Activated CD8-positive, alpha-beta memory T cell treated with anti-CD3 and anti-CD28 coated beads, Interleukin-2, amount 50 U/mL, for 4 hours (primary cell): ENCODE measurements at regions not wholly inside any gene's neighbourhood (a gene's known extent, or its start where the extent isn't known, plus 50 kb on each side); places are given as distances from the start of the nearest gene placed in this dataset.
"Not testable (repeated sequence)": the region's sequence is repeated elsewhere in the genome, so short reads cannot be mapped to it uniquely, and the experiment has no call there.

Experiments used
- DNase-seq: peaks from one replicate; pipeline ENCODE4 v3.0.0-alpha.2; 2020

DNA sequence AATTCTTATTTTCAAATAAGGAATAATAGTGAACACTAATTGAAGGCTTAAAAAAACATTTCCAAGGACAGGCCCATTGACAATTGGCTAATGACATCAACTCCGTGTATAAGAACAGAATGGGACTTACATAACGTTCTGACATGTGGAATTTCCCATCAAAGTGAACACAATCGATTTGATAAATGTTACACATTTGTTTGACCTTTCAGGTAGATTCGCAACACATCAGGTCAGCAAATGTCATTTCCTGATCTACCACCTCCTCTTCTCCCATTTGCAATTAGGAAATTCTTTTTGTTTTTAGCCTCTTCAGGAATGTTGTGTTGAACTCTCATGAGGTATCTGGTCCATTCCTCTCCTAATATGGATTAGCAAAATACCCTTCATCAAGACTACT lies 292.9 kb upstream of the SLC14A2 start:
- no peak for DNase-seq

DNA sequence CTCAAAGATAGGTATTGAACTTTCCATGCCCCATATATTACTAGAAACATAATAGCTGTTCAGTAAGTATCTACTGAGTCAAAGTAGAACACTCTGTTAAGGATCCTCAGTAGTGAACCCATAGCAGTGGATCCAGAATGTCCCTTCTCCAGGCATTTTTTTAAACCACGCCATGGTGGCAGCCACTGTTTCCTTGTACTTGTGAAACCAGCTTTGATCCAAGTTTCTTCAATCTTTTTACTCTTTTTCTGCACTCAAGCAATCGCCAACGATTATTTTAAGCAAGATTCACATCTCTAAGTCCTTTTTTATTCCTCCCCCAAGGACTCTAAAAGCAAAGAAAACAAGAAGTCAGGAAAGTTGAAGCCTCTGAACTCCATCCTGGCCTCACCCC lies 291.2 kb upstream of the SLC14A2 start:
- DNase-seq, result no peak

DNA sequence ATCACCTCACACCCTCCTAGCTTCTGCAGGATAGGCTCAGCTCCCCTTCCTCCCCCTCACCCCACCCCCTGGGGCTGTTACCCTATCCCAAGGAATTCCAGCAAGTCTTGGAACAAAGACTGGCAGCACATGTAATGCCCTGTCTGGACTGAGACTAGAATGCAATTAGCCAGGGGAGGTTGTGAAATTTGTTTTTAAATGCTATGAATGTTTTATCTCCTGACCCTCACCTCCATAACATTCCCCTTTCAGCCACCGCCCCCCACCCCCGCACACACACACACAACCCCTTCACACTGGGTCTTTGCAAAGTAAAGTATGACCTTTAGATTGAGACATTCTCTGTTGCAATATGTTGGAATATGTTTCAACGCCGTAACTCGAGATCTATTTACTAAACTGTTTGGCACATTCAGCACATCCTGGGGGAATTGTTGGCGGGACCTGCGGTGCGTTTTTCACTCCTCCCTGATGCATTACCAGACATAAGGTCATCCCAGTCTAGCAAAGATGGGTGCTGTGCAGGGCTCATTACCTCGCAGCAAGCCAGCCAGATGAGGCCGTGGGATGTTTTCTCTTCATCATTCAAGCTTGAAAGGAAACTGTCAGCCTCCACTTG lies 290.7 kb upstream of the SLC14A2 start:
- DNase-seq, result no peak

DNA sequence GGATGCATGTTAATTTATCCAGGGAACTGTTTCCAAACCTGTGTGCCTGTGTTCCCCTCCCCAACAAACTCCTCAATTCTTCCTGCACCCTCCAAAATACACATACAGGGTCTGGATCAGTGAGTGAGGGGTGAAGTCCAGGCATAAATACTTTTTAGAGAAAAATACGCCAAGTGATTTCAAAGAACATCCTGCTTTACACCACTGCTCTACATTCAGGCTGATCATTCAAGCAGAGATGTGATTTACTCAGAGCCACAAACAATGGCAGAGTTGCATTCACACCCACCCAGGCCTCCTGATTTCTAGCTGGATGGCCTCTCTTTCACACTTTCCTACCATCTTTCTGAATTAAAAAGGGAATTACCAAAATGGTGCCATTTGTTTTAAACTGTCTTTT lies 289.5 kb upstream of the SLC14A2 start:
- no peak for DNase-seq

DNA sequence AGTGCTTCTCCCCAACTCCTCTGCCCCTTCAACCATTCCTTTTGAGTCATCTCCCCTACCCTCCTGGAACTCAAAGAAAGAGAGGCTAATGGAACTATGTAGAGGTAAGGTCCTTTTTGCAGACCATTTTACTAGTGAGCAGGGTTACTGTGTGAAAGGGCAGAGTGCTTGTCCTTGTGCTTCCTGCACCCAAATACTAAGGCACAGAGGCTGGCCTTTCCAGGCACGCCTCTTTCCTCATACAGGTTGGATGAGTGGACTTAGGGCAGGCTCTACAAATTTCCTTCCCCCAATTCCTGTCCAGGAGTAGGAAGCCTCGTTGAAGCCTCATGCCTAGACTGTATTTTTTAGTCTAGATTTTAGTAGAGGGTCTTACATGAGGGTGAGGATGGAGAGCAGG lies 288.8 kb upstream of the SLC14A2 start:
- DNase-seq, result no peak

DNA sequence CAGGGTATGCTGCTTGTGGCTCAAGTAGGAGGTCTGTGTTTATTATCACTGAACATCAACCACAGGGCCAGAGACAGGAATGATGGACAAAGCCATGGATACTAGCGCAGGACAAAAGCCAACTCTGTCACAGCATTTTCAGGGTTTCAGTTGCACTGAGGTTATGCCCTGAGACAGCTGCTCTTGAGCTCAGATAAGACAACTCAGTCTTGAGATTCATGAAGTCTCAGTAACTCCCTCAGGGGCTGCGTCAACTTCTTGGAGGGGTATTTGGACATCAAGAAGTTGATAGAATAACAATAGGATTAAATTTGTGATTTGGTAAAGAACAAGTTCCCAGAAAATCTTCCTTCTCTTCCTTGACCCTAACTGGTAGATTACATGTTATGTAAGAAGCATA lies 287.0 kb upstream of the SLC14A2 start:
- DNase-seq, result no peak

DNA sequence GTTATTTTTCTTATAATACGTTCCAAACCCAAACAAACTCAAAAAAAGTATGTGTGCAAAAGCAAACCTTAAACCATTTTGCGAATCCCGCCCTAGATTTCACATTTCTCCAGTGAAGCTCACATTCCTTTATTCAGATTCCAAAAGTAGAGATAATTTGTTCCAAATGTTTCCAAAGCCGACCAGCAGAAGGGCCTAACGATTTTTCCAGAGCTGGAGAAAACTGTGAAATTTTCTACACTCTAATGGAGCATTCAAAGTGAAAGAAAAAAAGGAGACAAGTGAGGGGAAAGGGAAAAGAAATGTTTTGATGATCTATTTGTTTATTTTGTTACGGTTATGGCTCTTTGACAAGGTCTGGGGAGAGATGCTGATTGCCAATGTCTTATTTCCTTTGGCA lies 286.5 kb upstream of the SLC14A2 start:
- no peak for DNase-seq

DNA sequence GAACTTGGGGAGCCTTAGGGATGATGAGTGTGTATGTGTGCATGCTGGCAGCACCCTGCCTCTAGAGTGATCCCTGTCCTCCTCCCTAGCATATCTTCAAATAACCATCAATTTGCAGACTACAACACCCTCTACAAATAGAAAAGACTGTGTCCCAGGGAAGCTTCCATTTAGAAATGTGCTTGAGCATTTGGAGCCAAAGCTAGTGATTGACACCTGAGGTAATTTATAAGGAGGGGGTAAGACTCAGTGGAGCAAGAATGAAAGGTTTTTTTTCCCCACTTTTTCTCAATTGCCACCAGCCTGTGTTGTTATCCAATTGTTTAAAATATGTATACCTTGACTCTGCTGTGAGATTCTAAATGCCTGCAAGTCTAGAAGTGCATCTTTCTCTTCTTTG lies 286.0 kb upstream of the SLC14A2 start:
- no peak for DNase-seq

DNA sequence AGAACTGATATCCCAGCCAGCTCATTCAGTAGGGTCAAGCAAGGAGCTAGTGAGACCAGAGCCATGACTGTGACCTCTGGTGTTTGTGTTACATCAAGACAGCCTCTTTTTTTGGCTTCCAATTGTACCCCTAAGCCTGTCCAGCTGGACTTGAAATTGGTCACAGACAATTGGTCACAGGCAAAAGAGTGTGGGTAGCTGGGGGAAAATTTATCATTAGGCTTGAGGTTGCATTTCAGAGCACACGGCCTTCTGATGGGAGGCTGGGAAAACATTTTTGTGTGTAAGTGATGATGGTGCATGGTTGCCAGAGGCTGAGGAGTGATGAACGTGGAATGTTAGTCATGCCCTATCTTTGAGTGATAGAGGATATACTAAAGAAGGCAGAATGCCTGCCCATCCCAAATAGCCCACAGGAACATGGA lies 285.1 kb upstream of the SLC14A2 start:
- DNase-seq, result no peak

DNA sequence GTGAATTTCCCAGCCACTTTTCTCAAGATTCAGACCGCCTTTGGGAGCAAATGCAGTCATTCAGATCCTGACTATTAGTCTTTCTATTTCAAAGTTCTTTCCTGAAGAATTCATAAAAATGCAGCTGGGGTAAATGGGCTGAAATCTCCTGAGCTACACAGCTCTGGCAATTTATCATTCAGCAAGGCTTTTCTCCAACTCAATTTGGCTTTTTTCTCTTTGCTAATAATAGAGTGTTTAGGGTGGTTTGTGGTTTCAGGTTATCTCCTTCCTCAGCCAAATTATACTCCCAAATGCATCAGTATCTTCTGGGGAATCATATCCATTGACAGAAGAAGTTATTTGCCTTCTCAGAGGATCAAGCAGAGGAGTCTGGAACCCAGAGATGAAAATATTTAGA lies 282.4 kb upstream of the SLC14A2 start:
- DNase-seq, result no peak

DNA sequence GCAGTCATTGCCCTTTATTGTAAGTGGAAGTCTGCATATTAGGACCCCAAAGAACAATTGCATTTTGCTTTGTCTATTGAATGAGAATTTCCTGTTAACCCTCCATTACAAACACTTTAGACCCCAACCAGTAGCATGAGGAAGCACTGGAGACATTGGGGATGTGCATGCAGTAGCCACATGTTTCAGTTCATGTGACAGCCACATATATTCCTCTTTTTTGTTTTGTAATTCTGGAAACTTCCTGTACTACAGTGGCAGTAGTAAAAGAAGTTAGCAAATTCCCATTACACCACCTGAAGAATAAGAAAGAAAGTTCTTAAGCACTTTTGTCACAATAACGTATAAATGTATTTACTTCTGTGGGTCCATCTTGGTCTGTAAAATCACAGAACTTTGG lies 281.1 kb upstream of the SLC14A2 start:
- no peak for DNase-seq

DNA sequence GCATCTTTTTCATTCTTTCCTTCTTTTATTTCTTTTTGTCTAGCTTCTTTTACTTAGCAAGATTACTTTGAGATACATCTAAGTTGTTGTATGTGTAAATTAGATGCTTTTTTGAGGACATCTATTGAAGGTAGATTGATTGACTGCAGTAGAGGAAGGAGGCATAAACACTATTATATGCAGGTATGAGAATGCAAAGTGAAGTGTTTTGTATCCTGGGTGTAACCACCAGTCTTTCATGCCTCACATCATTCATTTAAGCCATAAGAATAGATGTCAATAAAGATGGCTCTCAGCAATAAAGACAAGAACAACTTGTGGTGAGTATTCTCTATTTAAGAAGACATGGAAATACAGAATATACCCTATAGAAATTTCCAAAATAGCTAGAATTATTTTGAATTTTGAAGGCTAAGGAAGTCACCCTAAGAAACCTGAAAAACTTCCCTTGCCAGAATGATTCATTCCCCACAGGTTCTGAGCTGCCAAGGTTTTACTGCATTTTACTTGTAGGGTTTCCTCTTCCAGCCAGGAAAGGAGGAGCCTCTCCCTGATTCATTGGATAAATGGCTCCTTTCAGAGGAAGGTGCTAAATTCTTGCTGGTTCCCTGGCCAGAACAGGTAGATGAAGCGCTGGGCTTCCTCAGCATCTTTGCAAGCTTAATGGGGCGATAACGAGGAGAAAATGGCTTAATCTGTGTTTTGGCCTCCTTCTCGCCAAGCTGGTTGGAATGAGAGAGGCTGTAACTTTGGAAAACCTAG lies 279.8 kb upstream of the SLC14A2 start:
- no peak for DNase-seq

DNA sequence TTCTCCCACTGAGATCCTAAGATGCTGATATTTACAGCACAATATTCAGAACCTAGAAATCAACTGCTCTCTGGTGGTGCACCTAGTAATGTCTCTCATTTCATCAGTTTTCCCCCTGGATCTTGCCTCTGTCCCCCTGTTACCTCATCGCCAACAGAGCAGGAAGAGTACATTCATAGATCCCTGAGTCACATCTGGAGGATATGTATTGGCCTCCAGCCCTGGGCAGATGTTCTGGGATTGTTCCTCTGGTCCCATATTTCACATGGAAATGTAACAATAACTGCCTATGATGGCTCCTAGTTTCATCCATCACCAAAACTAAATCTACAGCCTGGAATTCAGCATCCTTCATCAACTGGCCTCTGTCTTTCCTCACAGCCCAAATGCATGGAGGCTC lies 278.8 kb upstream of the SLC14A2 start:
- DNase-seq, result no peak

DNA sequence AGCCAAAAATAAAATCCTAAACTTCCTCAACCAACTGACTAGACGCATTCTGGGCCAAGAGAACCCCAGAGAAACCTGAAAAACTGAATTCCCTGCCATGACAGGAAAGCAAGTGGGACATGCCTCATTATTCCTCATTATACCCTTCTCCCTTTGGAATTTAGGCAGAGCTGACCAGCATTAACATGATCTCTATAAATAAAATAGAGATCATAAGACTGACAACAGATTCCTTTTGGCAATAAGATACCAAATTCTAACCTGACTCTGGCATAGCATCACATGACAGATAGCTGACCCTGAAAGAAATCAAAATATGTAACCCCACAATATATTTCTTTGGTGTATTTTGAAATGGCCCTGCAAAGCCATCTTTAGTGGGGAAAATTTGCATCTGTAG lies 277.8 kb upstream of the SLC14A2 start:
- DNase-seq, result no peak

DNA sequence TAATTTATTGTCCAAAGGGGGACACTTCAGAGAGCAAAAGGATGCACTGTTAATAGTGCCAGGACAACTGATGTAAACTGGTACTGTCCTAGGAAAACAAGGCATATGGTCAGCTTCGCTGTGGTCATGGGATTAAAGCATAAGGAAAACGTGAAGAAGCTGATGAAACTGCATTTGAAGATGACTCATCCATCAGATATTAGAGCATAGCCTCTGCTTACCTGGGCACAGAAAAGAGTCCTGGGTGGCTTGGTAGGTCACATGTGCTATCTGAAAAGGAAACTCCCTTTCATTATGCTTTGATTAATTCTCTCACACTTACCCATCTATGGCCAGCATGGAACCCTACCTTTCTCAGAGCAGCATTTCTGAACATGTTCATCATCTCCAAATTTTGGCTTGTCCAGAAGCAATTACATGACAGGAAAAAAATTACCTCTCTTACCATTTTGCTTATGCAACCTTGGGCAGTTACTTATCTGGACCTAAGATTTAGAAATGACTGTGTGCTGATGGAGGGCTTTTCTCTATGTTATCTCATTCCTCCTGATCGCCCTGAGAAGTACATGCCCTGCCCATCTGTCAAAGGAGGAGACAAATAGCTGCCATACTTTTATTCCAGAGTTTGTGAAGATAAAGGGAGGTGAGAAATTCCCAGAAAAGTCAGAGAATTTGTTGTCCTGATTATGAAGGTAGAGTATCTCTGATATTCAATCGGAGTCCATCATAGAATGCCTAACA lies 275.3 kb upstream of the SLC14A2 start:
- no peak for DNase-seq

DNA sequence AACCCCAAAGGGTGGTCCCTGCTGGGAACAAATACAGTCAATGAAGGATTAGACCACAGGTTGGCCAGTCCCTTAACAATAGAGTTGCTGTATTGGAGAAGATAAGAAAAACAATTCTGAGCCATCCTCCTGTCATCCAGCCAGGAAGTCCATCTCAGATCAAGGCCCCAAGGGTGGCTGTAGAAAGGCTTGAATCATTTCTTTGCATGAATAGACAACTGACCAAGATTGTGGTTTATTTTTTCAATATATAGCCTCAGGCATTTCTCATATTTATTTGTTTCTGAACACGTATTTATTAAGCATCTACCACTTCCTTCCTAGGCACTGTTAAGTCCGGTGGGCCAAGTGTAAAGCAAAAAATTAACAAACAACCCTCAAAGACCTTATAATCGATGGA lies 274.4 kb upstream of the SLC14A2 start:
- DNase-seq, result no peak

DNA sequence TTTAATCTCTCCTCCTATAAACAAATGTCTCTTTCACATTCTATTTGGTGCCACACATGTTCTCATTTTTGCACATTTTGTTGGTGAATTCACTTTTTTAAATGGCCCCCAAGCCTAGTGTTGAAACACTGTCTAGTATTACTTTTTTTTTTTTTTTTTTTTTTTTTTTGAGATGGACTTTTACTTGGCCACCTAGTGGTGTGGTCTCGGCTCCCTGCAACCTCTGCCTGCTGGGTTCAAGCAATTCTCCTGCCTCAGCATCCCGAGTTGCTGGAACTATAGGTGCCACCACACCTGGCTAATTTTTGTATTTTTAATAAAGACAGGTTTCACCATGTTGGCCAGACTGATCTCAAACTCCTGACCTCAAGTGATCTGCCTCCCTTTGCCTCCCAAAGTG lies 273.8 kb upstream of the SLC14A2 start:
- no peak for DNase-seq

DNA sequence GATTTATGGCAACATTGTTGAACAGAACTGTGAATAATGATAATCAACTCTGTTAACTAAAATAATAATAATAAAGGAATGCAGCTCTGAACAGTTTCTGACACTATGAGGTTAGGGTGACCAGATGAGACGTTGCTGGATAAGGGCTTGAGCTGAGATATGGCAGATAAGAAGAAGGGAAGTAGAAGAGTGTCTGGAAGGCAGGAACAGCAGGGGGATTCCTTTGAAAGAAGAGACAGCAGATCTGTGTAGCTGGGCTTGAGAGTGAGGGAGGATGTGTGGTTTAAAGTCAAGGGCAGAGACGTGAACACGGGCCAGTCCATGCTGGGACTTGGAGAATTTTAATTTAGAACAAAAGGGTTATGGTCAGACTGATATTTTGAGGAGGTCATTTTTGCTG lies 273.1 kb upstream of the SLC14A2 start:
- no peak for DNase-seq

DNA sequence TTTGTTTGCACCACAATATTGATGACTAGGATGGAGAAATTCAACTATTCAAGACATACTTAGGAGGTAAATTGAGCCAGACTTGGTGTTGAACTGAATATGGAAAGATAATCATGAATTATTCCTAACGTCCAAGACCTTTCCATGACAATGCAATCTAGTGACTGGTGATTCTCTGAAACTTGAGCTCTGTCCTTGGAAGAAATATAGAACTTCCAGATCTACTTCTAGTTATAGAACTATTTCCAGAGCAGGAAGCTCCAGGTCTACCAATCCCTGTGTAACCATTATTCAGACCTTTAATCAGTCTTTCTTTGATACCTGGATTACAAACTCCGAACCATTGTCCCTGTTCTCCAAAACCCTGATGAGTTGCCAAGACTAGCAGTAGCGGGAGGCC lies 272.6 kb upstream of the SLC14A2 start:
- DNase-seq, result no peak

DNA sequence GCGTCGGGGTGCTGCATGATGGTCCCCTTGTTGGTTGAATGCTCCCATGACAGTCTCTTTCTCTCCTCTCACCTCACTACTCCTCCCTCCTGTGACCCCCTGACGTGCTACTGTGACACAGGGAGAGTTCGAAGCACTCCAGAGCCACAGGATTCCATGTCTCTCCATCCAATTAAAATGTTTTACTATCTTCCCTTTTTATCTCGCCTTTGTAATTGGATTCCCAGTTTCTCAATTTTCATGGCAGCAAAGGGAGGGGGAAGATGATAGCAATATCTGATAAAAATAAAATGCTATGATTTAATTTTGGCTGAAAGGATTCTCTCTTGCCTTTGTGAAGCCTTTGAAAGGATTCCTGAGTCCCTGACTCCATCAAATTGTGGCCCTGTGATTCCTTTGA lies 271.9 kb upstream of the SLC14A2 start:
- no peak for DNase-seq

DNA sequence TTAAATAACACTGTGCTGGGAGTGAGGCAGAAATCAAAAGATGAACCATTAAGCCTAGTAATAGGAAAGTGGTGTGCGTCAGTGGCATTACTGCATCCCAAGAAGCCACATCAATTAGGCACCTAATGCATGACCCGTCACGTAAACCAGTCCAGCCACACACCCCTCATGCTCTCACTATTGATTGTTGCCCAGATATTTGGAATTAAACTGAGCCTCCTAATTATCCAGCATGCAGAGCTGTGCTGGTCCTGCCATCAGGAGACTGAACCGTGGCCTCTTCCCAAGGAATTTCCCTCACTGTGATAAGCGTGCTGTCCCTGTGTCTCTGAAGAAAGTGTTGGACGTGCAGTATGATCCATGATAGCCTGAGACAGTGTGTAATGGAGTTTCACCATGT lies 270.6 kb upstream of the SLC14A2 start:
- DNase-seq, result not testable (repeated sequence)

DNA sequence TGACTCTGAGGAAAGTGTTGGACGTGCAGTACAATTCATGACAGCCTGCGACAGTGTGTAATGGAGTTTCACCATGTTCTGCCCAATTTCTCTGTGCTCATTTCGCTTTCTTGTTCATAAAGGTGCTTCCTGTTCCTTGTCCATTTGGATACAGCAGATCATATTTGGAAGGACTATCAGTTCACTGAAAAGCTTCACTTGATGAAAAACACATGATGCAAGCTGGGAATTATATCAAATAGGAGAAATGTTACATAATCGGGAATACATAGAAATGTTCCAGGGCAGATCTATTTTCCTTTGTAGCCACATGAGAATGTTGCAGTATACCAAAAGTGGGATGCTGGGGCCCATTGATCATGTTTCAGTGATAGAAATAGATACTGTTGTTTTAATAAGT lies 266.3 kb upstream of the SLC14A2 start:
- no peak for DNase-seq

DNA sequence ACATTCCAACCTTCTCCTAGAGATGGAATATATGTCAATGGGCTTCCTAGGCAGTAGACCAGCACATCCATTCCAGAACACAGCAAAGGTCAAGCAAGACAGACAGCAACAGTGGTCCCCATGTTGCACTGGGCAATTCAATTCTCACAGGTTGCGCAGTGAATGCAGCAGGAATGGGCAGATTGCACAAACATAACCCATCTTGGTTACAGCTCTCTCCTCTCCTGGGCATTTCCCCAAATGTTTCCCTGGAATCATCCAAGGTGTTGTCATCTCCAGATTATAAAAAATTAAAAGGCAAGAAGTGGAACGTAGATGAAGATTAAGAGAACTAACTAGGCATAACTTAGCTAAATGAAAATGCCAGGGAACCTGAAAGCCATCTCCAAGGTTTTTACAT lies 265.8 kb upstream of the SLC14A2 start:
- no peak for DNase-seq

DNA sequence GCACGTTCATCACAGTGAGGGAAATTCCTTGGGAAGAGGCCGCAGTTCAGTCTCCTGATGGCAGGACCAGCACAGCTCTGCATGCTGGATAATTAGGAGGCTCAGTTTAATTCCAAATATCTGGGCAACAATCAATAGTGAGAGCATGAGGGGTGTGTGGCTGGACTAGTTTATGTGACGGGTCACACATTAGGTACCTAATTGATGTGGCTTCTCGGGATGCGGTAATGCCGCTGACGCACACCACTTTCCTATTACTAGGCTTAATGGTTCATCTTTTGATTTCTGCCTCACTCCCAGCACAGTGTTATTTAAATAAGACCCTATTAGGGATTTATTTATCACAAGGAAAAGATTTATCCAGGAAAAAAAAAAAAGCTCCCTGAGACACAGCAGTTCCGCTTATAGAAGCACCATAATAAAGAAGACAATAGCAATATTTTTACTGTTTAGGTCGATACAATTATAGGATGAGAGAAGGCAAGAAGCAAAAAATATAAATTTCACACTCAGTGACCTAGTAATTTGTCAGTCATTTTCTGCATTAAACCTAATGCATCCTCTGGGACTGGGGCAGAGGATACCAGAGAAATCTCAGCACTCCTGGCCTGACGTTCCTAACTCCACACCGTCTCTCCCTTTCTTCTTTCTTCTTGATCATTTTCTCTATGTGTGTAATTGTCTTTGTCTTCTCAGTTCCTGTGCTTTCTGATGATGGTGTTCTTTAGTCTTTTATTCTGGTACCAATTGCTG lies 264.7 kb upstream of the SLC14A2 start:
- DNase-seq, result no peak
